C4-2B (cell line): ENCODE measurements at regions not wholly inside any gene's neighbourhood (a gene's known extent, or its start where the extent isn't known, plus 50 kb on each side); places are given as distances from the start of the nearest gene placed in this dataset.

Source experiments
- ZFX ChIP-seq: fragments of 450-650 bp; IDR thresholded peaks from 2 replicates; pipeline ENCODE4 v1.6.1; 2017
- TF ChIP-seq, protein P1 (sequence below): fragments of 450-650 bp; conservative IDR thresholded peaks from 2 replicates; pipeline ENCODE4 v1.5.1; 2017; ENCODE audit warnings: mild to moderate bottlenecking

DNA sequence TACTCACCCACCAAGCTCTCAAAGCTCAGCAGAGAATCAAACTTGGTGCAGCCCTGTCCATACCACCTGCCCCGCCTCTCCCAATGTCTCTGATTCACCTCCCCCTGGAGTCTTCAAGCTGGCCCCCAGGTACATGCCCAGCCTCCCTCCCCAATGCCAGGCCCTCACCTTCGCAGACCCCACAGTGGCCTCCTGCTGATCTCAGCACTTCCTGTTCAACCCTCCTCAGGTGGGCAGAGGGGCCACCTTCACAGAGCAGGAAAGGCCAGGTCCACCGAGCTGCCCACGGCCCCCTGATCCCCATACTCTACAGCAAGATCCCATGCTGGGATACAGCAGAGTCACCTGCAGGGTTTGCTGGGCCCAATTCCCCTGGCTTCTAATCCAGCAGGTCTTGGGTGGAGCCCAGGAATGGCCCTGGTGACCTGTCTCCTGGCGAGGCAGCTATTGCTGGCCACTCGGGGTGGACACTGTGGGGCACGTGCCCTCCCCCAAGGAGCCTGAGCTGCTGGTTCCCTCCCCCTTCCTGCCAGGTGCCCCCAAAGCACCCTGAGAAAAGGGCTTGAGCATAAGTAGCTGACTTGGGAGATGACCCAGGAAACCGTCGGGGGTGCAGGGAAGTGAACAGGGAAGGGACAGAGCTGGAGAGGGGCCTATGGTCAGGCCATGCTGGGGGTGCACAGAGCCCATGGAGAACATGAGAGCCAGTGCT, 150.7 kb downstream of the BRD1 start:
- TF ChIP-seq, protein P1, sequence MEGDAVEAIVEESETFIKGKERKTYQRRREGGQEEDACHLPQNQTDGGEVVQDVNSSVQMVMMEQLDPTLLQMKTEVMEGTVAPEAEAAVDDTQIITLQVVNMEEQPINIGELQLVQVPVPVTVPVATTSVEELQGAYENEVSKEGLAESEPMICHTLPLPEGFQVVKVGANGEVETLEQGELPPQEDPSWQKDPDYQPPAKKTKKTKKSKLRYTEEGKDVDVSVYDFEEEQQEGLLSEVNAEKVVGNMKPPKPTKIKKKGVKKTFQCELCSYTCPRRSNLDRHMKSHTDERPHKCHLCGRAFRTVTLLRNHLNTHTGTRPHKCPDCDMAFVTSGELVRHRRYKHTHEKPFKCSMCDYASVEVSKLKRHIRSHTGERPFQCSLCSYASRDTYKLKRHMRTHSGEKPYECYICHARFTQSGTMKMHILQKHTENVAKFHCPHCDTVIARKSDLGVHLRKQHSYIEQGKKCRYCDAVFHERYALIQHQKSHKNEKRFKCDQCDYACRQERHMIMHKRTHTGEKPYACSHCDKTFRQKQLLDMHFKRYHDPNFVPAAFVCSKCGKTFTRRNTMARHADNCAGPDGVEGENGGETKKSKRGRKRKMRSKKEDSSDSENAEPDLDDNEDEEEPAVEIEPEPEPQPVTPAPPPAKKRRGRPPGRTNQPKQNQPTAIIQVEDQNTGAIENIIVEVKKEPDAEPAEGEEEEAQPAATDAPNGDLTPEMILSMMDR: no peak
- TF ChIP-seq ZFX: no peak
